NCI-H2171 treated with DMSO at 0.1 percent for 48 hours (cell line): ENCODE measurements at regions not wholly inside any gene's neighbourhood (a gene's known extent, or its start where the extent isn't known, plus 50 kb on each side); places are given as distances from the start of the nearest gene placed in this dataset.

Experiments
- DNase-seq: peaks from one replicate; lab custom pipeline; 2025; lab: John Stamatoyannopoulos, UW

DNA sequence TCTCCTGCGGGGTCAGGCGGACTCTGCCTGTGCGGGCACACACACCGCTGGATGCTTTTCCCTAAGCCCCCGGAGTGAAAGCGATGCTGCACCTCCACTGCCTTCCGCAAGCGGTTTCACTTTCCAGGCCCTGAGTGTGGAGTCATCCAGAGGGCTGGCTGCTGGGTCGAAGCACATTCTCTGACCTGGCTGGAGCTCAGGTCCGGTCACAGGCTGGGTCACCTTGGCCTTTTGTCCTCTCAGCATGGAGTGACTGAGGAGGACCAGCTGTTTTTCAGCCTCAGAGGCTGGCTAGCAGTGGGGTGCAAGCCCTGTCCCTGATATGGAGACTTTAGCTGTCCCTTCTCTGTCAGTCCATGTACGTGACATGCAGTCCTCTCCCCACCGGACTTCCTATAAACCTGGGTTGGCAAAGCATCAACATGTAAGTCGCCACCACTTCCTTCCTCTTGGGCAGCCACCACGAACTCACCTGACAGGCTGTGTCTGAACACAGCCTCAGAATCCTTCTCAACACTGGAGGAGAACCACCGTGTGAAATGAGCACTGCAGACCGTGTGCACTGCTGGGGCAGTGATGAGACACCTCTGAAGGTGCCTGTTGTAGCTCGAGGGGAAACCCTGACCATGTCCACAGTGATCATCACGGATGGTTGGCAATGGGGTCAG, 51.3 kb downstream of the GADD45G start:
- no peak for DNase-seq

GRCh38 chr9:89657295-89657694, 52.5 kb downstream of the GADD45G start:
- DNase-seq = peak; percentile 88

DNA sequence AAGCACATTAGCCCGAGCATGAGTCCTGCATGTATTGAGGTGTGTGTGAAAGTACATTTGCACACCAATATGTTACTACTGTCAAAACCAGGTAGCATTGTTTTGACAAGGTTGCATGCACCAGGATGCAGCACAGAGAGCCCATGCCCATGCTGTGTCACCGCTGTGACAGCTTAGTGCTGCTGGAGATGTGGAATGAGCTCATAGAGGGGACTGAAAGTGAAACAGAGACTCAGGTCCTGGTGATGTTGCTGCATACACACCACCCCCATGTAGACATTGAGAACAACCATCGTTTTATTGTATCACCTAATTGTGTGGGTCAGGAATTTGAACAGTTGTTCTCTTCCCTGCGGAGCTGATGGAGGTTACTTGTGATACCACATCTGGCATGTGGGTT, 53.0 kb downstream of the GADD45G start:
- DNase-seq = no peak

GRCh38 chr9:89658401-89658800, 53.6 kb downstream of the GADD45G start:
- DNase-seq = no peak

DNA sequence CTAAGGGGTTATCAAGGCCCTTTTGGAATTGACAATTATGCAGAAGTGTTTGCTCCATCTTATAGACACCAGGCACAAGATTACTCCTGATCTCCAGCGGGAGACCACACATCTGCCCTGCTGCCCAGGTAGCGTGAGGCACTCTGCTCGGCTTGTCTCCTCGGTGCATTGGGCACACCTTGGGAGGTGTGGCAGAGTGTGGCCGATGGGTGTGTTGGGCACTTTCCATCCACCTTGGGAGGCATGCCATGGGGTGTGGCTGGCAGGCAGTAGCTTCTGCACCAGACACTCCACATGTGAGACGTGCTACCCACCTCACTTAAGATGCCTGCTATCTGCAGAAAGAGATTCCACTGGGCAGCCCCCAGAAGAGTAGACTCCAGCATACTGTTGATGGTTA, 54.1 kb downstream of the GADD45G start:
- DNase-seq = no peak

DNA sequence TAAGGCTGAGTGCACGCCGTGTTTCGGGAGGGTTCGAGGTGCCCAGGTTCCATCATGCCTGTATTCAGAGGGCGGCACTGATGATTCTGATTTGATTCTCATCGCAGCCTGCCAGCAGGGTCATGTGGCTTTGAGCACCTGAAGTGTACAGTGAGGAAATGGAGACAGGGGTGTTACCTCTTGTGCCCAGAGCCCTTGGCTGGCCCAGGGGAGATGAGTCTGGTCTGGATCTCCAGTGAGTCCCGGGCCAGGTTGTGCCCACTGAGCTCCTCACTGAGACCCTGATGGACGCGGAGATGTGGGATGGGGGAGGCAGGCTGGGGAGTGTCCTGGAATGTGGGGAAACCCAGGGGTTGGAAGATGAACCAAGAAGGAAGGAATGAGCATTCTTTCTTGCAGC, 54.7 kb downstream of the GADD45G start:
- DNase-seq = no peak

DNA sequence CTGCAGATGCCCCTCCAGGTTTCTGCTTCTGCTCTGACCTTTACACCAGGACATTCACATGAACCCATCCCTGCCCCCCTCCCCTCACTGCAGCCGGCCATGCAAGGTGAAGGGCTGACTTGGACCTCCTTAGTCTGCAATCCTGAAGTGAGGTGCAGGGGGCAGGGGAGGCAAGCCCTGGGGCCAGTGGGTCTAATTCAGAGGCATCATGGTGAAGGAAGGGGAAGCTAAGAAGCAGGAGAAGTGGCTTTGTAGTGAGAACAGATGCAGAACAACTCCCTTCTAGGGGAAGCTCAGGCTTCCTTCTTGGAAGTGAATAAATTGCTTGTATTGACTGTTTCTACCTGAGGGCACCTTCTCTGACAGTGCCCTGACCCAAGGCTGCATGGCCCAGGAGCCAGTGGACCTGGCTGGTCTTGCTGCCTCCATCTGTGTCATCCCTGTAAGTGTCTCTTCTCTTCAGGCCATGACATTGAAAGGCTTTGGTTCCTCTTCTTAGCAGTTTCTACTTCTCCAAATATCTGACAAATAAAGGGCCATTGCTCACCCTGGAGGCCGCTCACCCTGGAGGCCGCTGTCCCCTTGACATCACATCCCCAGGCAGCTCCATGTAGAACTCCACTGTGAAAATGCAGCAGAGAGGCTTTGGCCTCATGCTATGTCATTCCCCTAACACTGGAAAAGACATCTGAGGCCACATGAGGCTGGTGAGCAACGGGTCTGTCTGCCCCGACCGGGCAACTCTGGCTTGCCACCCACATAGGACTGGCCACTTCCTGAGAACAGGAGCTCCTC, 55.3 kb downstream of the GADD45G start:
- DNase-seq = no peak

DNA sequence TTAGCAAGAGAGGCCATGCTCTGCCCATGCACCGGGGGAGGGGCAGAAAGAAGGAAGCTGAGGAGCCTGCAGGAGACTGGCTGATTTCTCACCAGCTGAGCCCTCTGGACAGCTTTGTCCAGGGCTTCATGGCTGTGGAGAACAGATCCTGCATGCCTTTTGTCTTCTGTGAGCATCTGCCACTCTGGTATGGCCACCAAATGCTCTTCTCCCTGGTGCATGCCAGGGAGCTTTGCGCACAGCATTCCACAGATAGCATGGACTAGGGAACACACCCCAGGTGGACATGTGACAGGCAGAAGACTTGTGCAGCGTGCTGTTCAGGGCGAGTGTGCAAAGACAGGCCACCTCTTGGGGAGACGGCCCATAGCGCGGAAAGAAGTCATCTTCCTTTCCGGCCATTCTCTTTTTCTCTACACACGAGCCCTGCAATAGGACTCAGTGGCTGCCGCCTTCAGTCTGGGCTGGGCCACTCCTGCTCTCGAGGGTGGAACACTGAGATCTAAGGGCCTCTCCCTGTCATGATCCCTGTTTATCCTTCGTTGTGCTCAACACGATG, 56.7 kb downstream of the GADD45G start:
- DNase-seq = no peak

GRCh38 chr9:89661956-89662717, 57.3 kb downstream of the GADD45G start:
- peak; percentile 97 for DNase-seq

DNA sequence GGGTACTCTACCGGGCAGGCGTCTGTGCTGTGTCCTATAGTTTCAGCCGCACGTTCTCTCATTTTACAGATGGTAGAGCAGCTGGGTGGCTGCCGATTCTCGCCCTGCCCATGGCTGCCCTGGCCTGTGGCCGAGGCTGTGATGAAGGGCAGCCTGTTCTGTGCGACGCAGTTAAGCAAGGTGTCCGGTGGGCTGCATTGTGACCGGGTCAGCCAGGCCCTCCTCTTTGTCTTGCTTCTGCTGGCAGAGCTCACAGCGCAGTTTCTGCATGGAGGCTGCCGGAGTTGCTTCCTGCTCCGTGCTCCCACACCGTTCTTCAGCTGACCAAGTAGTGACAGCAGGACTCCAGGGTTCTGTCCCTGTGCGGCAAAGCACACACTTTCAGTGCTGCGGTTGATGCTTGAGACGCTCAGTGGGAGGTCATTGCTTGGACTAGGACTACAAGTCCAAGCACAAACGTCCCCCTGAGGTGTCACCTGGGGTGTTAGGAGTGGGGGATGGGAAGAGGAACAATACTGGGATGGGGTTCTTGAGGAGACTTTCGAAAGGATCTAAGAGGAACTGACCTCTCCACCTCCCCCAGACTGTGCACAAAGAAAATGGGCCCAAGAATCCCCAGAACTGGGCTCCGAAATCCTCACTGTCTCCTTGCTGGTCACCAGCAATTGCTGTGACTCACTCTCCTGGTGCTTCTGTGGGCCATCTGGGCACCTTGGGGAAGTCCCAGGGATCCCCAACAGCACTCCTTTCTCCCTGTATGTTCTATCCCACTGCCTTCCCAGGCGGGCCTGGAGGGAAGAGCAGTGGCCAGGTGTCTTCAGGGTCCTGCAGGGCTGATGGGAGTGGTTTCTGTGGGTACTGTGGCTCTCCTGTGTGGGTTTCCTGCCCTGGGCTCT, 58.2 kb downstream of the GADD45G start:
- DNase-seq = no peak

- no peak for DNase-seq
Measured at GRCh38 chr9:89663614-89663970, 58.8 kb downstream of the GADD45G start.

DNA sequence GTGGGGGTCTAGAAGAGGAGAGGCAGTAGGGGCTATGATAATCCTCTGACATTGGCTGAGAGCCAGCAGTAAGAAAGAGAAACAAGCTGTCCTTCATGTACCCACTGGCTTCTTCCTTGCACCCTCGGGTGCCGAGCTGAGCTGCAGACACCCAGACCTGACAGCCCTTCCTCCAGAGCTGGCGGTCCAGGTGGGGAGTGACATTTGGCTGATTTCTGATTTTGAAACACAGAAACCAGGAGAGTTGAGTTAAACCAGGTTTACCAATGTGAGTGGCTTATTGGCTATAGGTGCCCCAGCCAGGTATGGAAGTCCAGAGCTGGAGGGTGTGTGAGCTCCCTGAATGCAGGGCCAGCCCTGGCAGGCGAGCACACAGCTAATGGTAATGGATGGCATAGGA, 59.2 kb downstream of the GADD45G start:
- no peak for DNase-seq

GRCh38 chr9:89664896-89665329, 60.1 kb downstream of the GADD45G start:
- no peak for DNase-seq

DNA sequence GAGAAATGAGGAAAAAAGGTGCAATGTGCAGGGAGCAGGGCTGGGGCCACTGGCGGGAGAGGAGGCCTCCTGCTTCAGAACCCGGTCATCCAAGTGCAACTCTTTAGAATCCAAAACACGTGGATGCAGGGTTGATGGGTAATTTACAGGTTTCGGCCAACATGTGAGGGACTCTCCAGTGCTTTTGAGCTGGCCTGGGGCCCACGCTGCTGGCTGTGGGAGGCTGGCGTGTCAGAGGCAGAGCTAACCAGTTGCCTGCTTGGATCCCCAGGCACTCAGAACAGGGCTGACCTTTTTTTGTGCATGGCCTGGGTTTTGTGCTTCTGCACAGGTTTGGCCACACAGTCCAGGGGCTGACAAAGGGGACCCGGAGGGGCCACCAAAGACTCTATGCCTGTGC, 61.6 kb downstream of the GADD45G start:
- no peak for DNase-seq

DNA sequence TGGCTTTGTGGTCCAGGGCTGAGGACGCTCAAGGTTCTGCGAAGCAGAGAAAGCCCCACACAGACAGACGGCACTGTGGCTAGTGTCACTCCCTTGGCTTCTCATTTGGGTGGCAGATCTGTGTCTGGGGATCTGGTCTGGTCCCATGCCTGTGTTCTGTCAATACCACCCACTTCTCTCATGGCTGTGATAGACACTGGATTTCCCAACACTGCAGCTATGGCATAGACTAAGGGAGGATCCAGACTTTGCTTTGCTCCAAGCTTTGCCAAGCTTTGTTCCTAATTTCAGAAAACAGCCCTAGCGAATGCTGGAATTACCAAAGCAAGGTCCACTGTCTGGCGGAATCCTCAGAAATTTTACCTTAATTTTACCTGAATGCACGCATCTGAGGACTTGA, 62.1 kb downstream of the GADD45G start:
- DNase-seq = no peak

DNA sequence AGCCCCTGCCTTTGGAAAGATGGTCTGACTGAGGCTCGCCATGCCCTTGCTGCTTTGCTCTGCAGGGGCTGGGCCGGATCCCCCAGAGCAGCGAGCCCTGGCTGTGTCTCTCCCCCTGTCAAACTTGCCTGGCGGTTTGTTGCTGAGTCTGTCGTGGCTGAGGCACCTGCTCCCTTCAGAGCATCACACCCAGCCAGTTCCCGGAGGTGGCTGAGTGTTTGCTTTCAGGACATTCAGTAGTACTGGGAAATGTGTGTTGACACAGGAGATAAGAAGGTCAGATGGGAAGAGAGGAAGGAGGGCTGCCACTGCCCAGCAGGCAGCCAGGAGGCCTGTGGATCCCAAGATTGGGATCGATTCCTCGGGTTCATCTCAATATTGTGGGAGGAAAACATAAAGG, 62.9 kb downstream of the GADD45G start:
- DNase-seq = no peak

- DNase-seq = peak; percentile 78
Measured at GRCh38 chr9:89668216-89668865, 63.5 kb downstream of the GADD45G start.

DNA sequence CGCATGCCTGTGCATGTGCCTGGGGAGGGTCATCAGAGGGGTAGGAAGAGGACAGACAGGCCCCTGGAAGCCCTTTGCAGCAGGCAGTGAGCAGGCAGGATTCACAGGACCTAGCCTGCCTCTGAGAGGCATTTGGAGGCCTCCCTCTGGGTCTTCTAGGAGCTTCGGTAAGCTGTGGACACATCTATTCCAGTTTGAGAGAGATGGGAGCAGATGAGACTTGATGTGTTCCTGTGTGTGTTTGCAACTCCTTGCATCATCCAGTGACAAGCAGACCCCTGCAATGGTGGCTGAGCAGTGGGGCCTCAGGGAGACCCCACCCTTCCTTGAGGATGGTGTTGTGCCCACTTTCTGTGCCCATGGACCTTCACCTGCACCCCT, 64.0 kb downstream of the GADD45G start:
- DNase-seq = no peak

GRCh38 chr9:89669361-89669842, 64.6 kb downstream of the GADD45G start:
- DNase-seq = no peak

DNA sequence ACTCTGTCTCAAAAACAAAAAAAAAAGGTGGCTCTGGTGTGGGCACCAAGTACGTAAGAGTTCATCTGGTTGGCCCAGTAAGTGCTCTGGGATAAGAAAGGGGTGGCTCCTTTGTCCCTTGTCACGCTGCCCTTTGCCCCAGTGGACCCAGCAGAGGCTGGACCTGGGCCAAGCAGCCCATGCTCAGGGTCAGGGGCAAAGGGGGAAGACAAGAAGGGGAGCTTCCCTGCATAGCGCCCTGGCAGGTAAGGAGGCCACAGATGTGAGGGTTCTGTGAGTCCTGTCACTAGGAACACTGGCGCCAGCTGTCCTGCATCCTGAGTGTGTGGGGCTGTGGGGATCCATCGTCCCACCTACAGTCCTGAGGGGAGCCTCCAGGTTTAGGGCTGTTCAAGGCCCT, 65.3 kb downstream of the GADD45G start:
- DNase-seq = no peak
